Testis (tissue), 2 donors: ENCODE measurements at regions not wholly inside any gene's neighbourhood (a gene's known extent, or its start where the extent isn't known, plus 50 kb on each side); places are given as distances from the start of the nearest gene placed in this dataset.

ENCODE experiments used
- DNase-seq: peaks from one replicate; pipeline ENCODE4 v3.0.0-alpha.2; 2019
- H3K27ac ChIP-seq, 2 donors: fragments of 200-600 bp; sonication (generic); one replicate each; pipeline ENCODE4 v1.5.1; 2019
- H3K27me3 ChIP-seq: fragments of 200-600 bp; sonication (generic); one replicate; pipeline ENCODE4 v1.5.1; 2019
- H3K36me3 ChIP-seq: fragments of 200-600 bp; sonication (generic); one replicate; pipeline ENCODE4 v1.5.1; 2017; ENCODE audit warnings: low read depth; ENCODE audit errors: missing control alignments
- H3K4me1 ChIP-seq: fragments of 200-600 bp; sonication (generic); one replicate; pipeline ENCODE4 v1.5.1; 2019
- H3K4me3 ChIP-seq, 2 donors: fragments of 200-600 bp; sonication (generic); one replicate each; pipeline ENCODE4 v1.5.1; 2017 to 2019
- H3K9me3 ChIP-seq: fragments of 200-600 bp; sonication (generic); one replicate; pipeline ENCODE4 v1.5.1; 2017
- POLR2A ChIP-seq: fragments of 450-650 bp; IDR thresholded peaks from one replicate; pipeline ENCODE4 v1.6.1; 2017; ENCODE audit warnings: antibody characterized with exemption, mild to moderate bottlenecking, moderate library complexity
- WGBS, 2 donors: methylation state at CpG; one replicate each; pipeline ENCODE4 v1.1.5; 2018; 5-methylcytosine and 5-hydroxymethylcytosine counted together
- intact Hi-C: fragments of 100-400 bp; cut with DNase I; formaldehyde crosslinking; loops from one replicate; pipeline ENCODE4 v1.15.1; 2023; ENCODE audit warnings: low total_unique reads
- TF ChIP-seq, protein P1 (sequence below), 3 experiments: fragments of 450-650 bp in 2 of 3; fragments of 200-600 bp in 1 of 3; sonication (generic) in 1 of 3; IDR thresholded peaks; one replicate each; pipeline ENCODE4 v1.5.1; 2016 to 2019; ENCODE audit warnings: antibody characterized with exemption in 3 of 3, mild to moderate bottlenecking in 2 of 3, moderate library complexity in 1 of 3

DNA sequence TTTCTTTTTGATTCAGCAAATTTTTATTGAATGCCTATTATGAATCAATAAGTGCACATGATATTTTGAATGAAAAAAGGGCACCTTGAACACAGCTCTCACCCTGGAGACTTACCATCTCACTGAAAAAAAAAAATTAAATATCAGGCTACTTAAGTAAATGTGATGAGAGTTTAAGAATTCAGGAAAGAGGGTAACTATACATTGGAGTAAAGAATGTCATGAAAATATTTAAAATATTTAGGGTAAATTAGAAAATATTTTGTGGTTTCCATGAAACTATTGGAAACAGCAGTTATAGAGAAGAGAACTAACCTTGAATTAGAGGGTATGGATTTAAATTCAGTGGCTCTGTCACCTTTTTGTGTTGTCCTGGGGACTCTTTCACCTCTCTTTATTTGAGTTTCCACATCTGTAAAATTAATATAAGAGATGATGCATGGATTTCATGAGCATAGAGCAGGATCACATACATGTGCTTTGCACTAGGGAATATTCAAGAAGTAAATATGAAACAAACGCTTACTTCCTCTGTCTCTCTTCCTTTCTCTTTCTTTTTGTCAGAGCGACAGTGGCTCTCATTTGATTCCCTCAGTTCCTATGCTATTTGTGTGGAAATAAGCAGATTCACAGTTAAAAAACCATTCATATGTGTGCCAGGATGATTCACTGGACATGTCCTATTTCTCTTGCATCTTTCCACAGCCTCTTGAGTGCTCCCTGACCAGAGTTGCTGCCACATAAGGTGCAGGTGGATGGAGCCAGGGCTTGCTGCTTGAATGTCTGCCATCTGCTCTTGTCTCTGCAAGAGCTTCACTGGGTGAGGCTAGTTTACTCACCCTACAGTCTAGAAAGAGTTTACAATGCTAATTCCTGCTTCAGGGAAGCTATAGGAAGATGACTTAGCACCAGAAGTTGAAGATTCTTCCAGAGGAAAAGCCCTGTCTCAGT lies 533.1 kb downstream of the ETS1 start:
- Histone ChIP-seq H3K27me3 (no peaks in the 10 kb centered on the region), H3K27ac (no peak overlapping the region), H3K36me3 (no peaks in the 10 kb centered on the region), H3K4me3 (no peak overlapping the region), H3K9me3 (no peaks in the 10 kb centered on the region), H3K4me1 (no peaks in the 10 kb centered on the region)
- no peak for TF ChIP-seq POLR2A
- TF ChIP-seq, protein P1, sequence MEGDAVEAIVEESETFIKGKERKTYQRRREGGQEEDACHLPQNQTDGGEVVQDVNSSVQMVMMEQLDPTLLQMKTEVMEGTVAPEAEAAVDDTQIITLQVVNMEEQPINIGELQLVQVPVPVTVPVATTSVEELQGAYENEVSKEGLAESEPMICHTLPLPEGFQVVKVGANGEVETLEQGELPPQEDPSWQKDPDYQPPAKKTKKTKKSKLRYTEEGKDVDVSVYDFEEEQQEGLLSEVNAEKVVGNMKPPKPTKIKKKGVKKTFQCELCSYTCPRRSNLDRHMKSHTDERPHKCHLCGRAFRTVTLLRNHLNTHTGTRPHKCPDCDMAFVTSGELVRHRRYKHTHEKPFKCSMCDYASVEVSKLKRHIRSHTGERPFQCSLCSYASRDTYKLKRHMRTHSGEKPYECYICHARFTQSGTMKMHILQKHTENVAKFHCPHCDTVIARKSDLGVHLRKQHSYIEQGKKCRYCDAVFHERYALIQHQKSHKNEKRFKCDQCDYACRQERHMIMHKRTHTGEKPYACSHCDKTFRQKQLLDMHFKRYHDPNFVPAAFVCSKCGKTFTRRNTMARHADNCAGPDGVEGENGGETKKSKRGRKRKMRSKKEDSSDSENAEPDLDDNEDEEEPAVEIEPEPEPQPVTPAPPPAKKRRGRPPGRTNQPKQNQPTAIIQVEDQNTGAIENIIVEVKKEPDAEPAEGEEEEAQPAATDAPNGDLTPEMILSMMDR (IDR thresholded peaks at IDR 0.05), result no peak
- WGBS, 2 donors, result 76 to 79% methylated on average over 2 of the region's 2 CpGs
- DNase-seq, result no peak
- intact Hi-C loops, result no loop called here

GRCh38 chr11:128052912-128053641 lies 534.3 kb downstream of the ETS1 start:
- Histone ChIP-seq H3K27me3 (no peaks in the 10 kb centered on the region), H3K36me3 (no peaks in the 10 kb centered on the region), H3K9me3 (no peaks in the 10 kb centered on the region), H3K4me3 (no peak overlapping the region), H3K4me1 (no peaks in the 10 kb centered on the region), H3K27ac (no peak overlapping the region)
- no peak for DNase-seq
- WGBS, 2 donors, result 63 to 80% methylated on average over 2 of the region's 2 CpGs
- intact Hi-C loops, result no loop called here
- no peak for TF ChIP-seq POLR2A
- TF ChIP-seq, protein P1 (IDR thresholded peaks at IDR 0.05), result no peak

GRCh38 chr11:128048121-128048520 lies 539.2 kb downstream of the ETS1 start:
- no peak for DNase-seq
- H3K36me3 ChIP-seq, result no peaks in the 10 kb centered on the region
- no peaks in the 10 kb centered on the region for H3K4me1 ChIP-seq
- WGBS, 2 donors, result 87 to 97% methylated on average over 4 of the region's 4 CpGs
- H3K27ac ChIP-seq, result no peak overlapping the region
- no peak overlapping the region for H3K4me3 ChIP-seq
- intact Hi-C loops, result no loop called here
- H3K27me3 ChIP-seq, result no peaks in the 10 kb centered on the region
- TF ChIP-seq, protein P1 (IDR thresholded peaks at IDR 0.05), result no peak
- no peak for TF ChIP-seq POLR2A
- H3K9me3 ChIP-seq, result no peaks in the 10 kb centered on the region

DNA sequence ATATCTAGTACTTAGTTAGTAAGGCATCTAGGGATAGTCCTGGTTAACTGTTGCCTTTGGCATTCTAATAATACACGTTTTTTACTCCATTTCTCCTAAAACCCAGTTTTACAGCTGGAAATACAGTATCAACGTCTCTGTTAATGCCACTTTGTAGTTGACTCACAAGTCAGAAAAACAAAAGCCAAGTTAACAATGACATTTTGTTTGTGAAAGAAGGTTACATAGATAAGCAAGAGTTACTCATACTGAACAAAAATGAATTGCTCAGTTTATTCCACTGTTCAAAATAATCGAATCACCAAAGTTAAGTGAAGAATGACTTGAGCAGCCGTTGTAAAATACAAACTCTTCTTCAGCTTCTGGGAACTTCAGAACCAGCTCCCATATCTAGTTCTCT lies 540.3 kb downstream of the ETS1 start:
- H3K4me1 ChIP-seq, result no peaks in the 10 kb centered on the region
- H3K36me3 ChIP-seq, result no peaks in the 10 kb centered on the region
- no peaks in the 10 kb centered on the region for H3K27me3 ChIP-seq
- no peak for TF ChIP-seq POLR2A
- TF ChIP-seq, protein P1 (IDR thresholded peaks at IDR 0.05), result no peak
- H3K9me3 ChIP-seq, result no peaks in the 10 kb centered on the region
- H3K4me3 ChIP-seq, result no peak overlapping the region
- no peak for DNase-seq
- intact Hi-C loops, result no loop called here
- 58 to 63% methylated on average over 4 of the region's 4 CpGs for WGBS, 2 donors
- H3K27ac ChIP-seq, result no peak overlapping the region
